Omental fat pad (tissue), 3 donors: ENCODE measurements at regions not wholly inside any gene's neighbourhood (a gene's known extent, or its start where the extent isn't known, plus 50 kb on each side); places are given as distances from the start of the nearest gene placed in this dataset.

Source experiments
- ATAC-seq: fragments of 150-250 bp; one replicate; pipeline ENCODE4 v1.9.1; 2016; ENCODE audit warnings: mild to moderate bottlenecking, moderate library complexity; ENCODE audit not compliant: low FRiP score
- DNase-seq: peaks from one replicate; pipeline ENCODE4 v3.0.0-alpha.2; 2019; ENCODE audit warnings: low spot score
- CTCF ChIP-seq, 3 donors: fragments of 450-650 bp; IDR thresholded peaks; one replicate each; pipeline ENCODE4 v1.5.1; 2016 to 2017; ENCODE audit warnings: antibody characterized with exemption in 3 of 3, mild to moderate bottlenecking in 3 of 3, moderate library complexity in 2 of 3

- no peak for TF ChIP-seq CTCF (IDR thresholded peaks at IDR 0.05)
- DNase-seq (no peak), ATAC-seq (no peak)
Observed at GRCh38 chr9:85291266-85291665, 450.5 kb downstream of the AGTPBP1 start.

- no peak for TF ChIP-seq CTCF (IDR thresholded peaks at IDR 0.05)
- DNase-seq, result no peak
- ATAC-seq, result no peak
Observed at GRCh38 chr9:85290019-85290418, 451.7 kb downstream of the AGTPBP1 start.

GRCh38 chr9:85289142-85289541 lies 452.6 kb downstream of the AGTPBP1 start:
- no peak for TF ChIP-seq CTCF (IDR thresholded peaks at IDR 0.05)
- ATAC-seq, result no peak
- no peak for DNase-seq

- ATAC-seq (no peak), DNase-seq (no peak)
- TF ChIP-seq CTCF (IDR thresholded peaks at IDR 0.05), result no peak
Observed at GRCh38 chr9:85283421-85283820, 458.3 kb downstream of the AGTPBP1 start.

GRCh38 chr9:85278769-85279168 lies 463.0 kb downstream of the AGTPBP1 start:
- DNase-seq (no peak), ATAC-seq (no peak)
- TF ChIP-seq CTCF (IDR thresholded peaks at IDR 0.05), result no peak

GRCh38 chr9:85276741-85277140 lies 465.0 kb downstream of the AGTPBP1 start:
- DNase-seq (no peak), ATAC-seq (no peak)
- TF ChIP-seq CTCF (IDR thresholded peaks at IDR 0.05), result no peak

GRCh38 chr9:85269811-85270210 lies 471.9 kb downstream of the AGTPBP1 start:
- ATAC-seq (no peak), DNase-seq (no peak)
- TF ChIP-seq CTCF (IDR thresholded peaks at IDR 0.05), result no peak
